HCT116 (cell line): ENCODE measurements at regions not wholly inside any gene's neighbourhood (a gene's known extent, or its start where the extent isn't known, plus 50 kb on each side); places are given as distances from the start of the nearest gene placed in this dataset.

Experiments used
- ATAC-seq: fragments of 200-7000 bp; cut with Tn5 transposase; 2 replicates; pipeline ENCODE4 v1.9.1; 2020; ENCODE audit warnings: mild to moderate bottlenecking, moderate library complexity
- BruUV-seq: library from RNA; stranded (reverse); fragments of 400-500 nt; replicated peaks from 2 replicates; lab custom pipeline; 2021; lab: Mats Ljungman, UMichigan
- CTCF ChIA-PET: fragments of 300-600 bp; sonication (Branson Sonifier 250); formaldehyde crosslinking; loops from one replicate; lab custom pipeline; 2021; ENCODE audit warnings: antibody characterized with exemption; lab: Charles Lee
- POLR2A ChIA-PET: fragments of 300-600, 350-600 bp; sonication (Branson Sonifier 250); formaldehyde crosslinking; loops from one replicate; lab custom pipeline; 2021; ENCODE audit warnings: antibody characterized with exemption; lab: Charles Lee
- RAD21 ChIA-PET, 2 experiments: fragments of 300-600 bp; sonication (Branson Sonifier 250); formaldehyde crosslinking; loops; one replicate each; lab custom pipeline; 2023; ENCODE audit warnings: low total read pairs in 2 of 2; ENCODE audit not compliant: uncharacterized antibody in 2 of 2, unreplicated experiment in 2 of 2, low non-redundant PET in 1 of 2; lab: Charles Lee
- DNase-seq: peaks from one replicate; pipeline ENCODE4 v3.0.0-alpha.2; 2010; ENCODE audit warnings: low read depth, low spot score
- H2AFZ ChIP-seq: fragments of 200-600 bp; shearing (Covaris generic), sonication (generic); 2 replicates; pipeline ENCODE4 v1.6.1; 2017; ENCODE audit warnings: low read depth, mixed run types, mixed read lengths, antibody characterized with exemption, low read length; ENCODE audit not compliant: poor library complexity, severe bottlenecking
- H3K27ac ChIP-seq: 2 replicates; pipeline ENCODE4 v1.5.1; 2012; ENCODE audit warnings: low read depth, low read length
- H3K27me3 ChIP-seq: fragments of 200-600 bp; sonication (generic); 2 replicates; pipeline ENCODE4 v1.6.1; 2016; ENCODE audit warnings: mixed run types, low read length, mixed read lengths; ENCODE audit not compliant: insufficient read depth
- H3K36me3 ChIP-seq, 2 experiments: fragments of 200-500 bp in 1 of 2; fragments of 200-600 bp in 1 of 2; sonication (Bioruptor generic) in 1 of 2; sonication (generic) in 1 of 2; 2 replicates each; pipeline versions ENCODE4 v1.5.1 to v1.6.1; 2014 to 2016; ENCODE audit warnings: low read length in 2 of 2, inconsistent platforms in 1 of 2, mixed read lengths in 1 of 2, mixed run types in 1 of 2; ENCODE audit not compliant: insufficient read depth in 2 of 2, control insufficient read depth in 1 of 2
- H3K4me1 ChIP-seq, 2 experiments: fragments of 200-600 bp in 1 of 2; sonication (generic) in 1 of 2; 2 replicates each; pipeline versions ENCODE4 v1.5.1 to v1.6.1; 2012 to 2017; ENCODE audit warnings: low read length in 2 of 2, inconsistent platforms in 1 of 2, mild to moderate bottlenecking in 1 of 2, mixed read lengths in 1 of 2, mixed run types in 1 of 2, moderate library complexity in 1 of 2; ENCODE audit not compliant: insufficient read depth in 2 of 2, control insufficient read depth in 1 of 2
- H3K4me2 ChIP-seq: fragments of 200-600 bp; sonication (generic); 2 replicates; pipeline ENCODE4 v1.6.1; 2017; ENCODE audit warnings: mixed run types, low read length, mixed read lengths
- H3K4me3 ChIP-seq, 2 experiments: fragments of 200-600 bp in 1 of 2; sonication (generic) in 1 of 2; replicated peaks in 1 of 2; 2 replicates each; pipeline ENCODE4 v1.5.1; 2011 to 2016; ENCODE audit warnings: low read length in 2 of 2, control low read depth in 1 of 2, low read depth in 1 of 2, mild to moderate bottlenecking in 1 of 2, mixed read lengths in 1 of 2, mixed run types in 1 of 2
- H3K79me2 ChIP-seq: fragments of 200-600 bp; sonication (generic); 2 replicates; pipeline ENCODE4 v1.6.1; 2017; ENCODE audit warnings: mild to moderate bottlenecking, mixed run types, low read length, moderate library complexity, mixed read lengths; ENCODE audit not compliant: insufficient read depth
- H3K9ac ChIP-seq: fragments of 200-600 bp; sonication (generic); 2 replicates; pipeline ENCODE4 v1.6.1; 2016; ENCODE audit warnings: low read length, mixed read lengths
- H3K9me2 ChIP-seq: fragments of 200-600 bp; sonication (generic), shearing (Covaris generic); 2 replicates; pipeline ENCODE4 v1.6.1; 2017; ENCODE audit warnings: mixed run types, mild to moderate bottlenecking, moderate library complexity; ENCODE audit not compliant: insufficient read depth
- H3K9me3 ChIP-seq, 2 experiments: fragments of 200-500 bp in 1 of 2; fragments of 200-600 bp in 1 of 2; sonication (Bioruptor generic) in 1 of 2; sonication (generic) in 1 of 2; 2 replicates each; pipeline ENCODE4 v1.6.1; 2014 to 2017; ENCODE audit warnings: low read length in 2 of 2, mixed read lengths in 2 of 2, inconsistent platforms in 1 of 2, low read depth in 1 of 2, mild to moderate bottlenecking in 1 of 2, mixed run types in 1 of 2, moderate library complexity in 1 of 2; ENCODE audit not compliant: control insufficient read depth in 1 of 2, insufficient read depth in 1 of 2
- H4K20me1 ChIP-seq: fragments of 200-600 bp; sonication (generic), shearing (Covaris generic); 2 replicates; pipeline ENCODE4 v1.6.1; 2017; ENCODE audit warnings: mixed run types, mild to moderate bottlenecking, moderate library complexity; ENCODE audit not compliant: insufficient read depth
- CBX3 ChIP-seq: IDR thresholded peaks from 2 replicates; pipeline ENCODE4 v1.6.1; 2012; ENCODE audit warnings: low read depth
- CEBPB ChIP-seq: IDR thresholded peaks from 2 replicates; pipeline ENCODE4 v1.6.1; 2012; ENCODE audit warnings: low read depth
- CTCF ChIP-seq, 3 experiments: fragments of 200-600 bp in 1 of 3; sonication (generic) in 1 of 3; IDR thresholded peaks in 2 of 3; conservative IDR thresholded peaks in 1 of 3; 2 replicates each; pipeline ENCODE4 v1.5.1; 2012 to 2017; ENCODE audit warnings: low read depth in 2 of 3, low read length in 2 of 3, antibody characterized with exemption in 1 of 3, borderline replicate concordance in 1 of 3, control low read depth in 1 of 3, mild to moderate bottlenecking in 1 of 3, mixed read lengths in 1 of 3, mixed run types in 1 of 3, moderate library complexity in 1 of 3; ENCODE audit not compliant: insufficient read depth in 1 of 3
- EGR1 ChIP-seq: IDR thresholded peaks from 2 replicates; pipeline ENCODE4 v1.6.1; 2012; ENCODE audit warnings: low read depth
- ELF1 ChIP-seq: IDR thresholded peaks from 2 replicates; pipeline ENCODE4 v1.6.1; 2012; ENCODE audit warnings: low read depth, borderline replicate concordance
- EZH2 ChIP-seq: fragments of 200-600 bp; sonication (generic); IDR thresholded peaks from 2 replicates; pipeline ENCODE4 v1.6.1; 2017; ENCODE audit warnings: antibody characterized with exemption, mixed run types
- EZH2phosphoT487 ChIP-seq: fragments of 200-600 bp; IDR thresholded peaks from 2 replicates; pipeline ENCODE4 v1.6.1; 2018; ENCODE audit warnings: antibody characterized with exemption, borderline replicate concordance
- POLR2AphosphoS5 ChIP-seq: IDR thresholded peaks from 2 replicates; pipeline ENCODE4 v1.6.1; 2011; ENCODE audit warnings: mild to moderate bottlenecking, low read depth, low read length, moderate library complexity
- RAD21 ChIP-seq: IDR thresholded peaks from 2 replicates; pipeline ENCODE4 v1.6.1; 2012; ENCODE audit warnings: low read depth, mild to moderate bottlenecking
- REST ChIP-seq: IDR thresholded peaks from 2 replicates; pipeline ENCODE4 v1.6.1; 2012; ENCODE audit warnings: low read depth
- SIN3A ChIP-seq: IDR thresholded peaks from 2 replicates; pipeline ENCODE4 v1.6.1; 2012; ENCODE audit warnings: low read depth
- SP1 ChIP-seq: IDR thresholded peaks from 2 replicates; pipeline ENCODE4 v1.6.1; 2012; ENCODE audit warnings: low read depth
- ZNF274 ChIP-seq: fragments of 200-500 bp; sonication (Bioruptor generic); IDR thresholded peaks from 2 replicates; pipeline ENCODE4 v1.6.1; 2014; ENCODE audit warnings: mild to moderate bottlenecking, low read depth, low read length, inconsistent platforms
- intact Hi-C: fragments of 100-400 bp; cut with micrococcal nuclease; formaldehyde crosslinking; loops from 2 replicates; pipeline ENCODE4 v1.10.0; 2022
- TF ChIP-seq, protein P1 (sequence below): IDR thresholded peaks from 2 replicates; pipeline ENCODE4 v1.6.1; 2012

GRCh38 chr4:13918110-13918509, 290.6 kb upstream of the BOD1L1 start:
- BruUV-seq, result no TSS peak
- DNase-seq, result no peak
- no peaks in the 10 kb centered on the region for H3K79me2 ChIP-seq
- no peak overlapping the region for H3K27ac ChIP-seq
- H3K9me2 ChIP-seq, result no peaks in the 10 kb centered on the region
- no peaks in the 10 kb centered on the region for H3K36me3 ChIP-seq
- no peak overlapping the region for H3K4me2 ChIP-seq
- CTCF ChIA-PET, result no interaction called here
- no peak overlapping the region for H3K4me3 ChIP-seq
- no peak for ATAC-seq
- TF ChIP-seq CBX3, result no peak
- TF ChIP-seq RAD21, result no peak
- TF ChIP-seq EZH2, result no peak
- TF ChIP-seq POLR2AphosphoS5, result no peak
- TF ChIP-seq REST, result no peak
- TF ChIP-seq ELF1, result no peak
- no peak for TF ChIP-seq CEBPB
- no peak for TF ChIP-seq SP1
- TF ChIP-seq ZNF274, result no peak
- TF ChIP-seq, protein P1, sequence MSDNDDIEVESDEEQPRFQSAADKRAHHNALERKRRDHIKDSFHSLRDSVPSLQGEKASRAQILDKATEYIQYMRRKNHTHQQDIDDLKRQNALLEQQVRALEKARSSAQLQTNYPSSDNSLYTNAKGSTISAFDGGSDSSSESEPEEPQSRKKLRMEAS, result no peak
- TF ChIP-seq EGR1, result no peak
- TF ChIP-seq SIN3A, result no peak
- no peak for TF ChIP-seq EZH2phosphoT487
- TF ChIP-seq CTCF (IDR thresholded peaks at IDR 0.05 in 2 of 3, conservative IDR thresholded peaks at IDR 0.05 in 1 of 3; ENCODE audit: borderline replicate concordance in 1 of 3, insufficient read depth in 1 of 3, low read depth in 2 of 3, low read length in 2 of 3), result no peak
- H3K27me3 ChIP-seq, result no peaks in the 10 kb centered on the region
- H3K9ac ChIP-seq, result no peak overlapping the region
- H3K4me1 ChIP-seq, result peaks cover 0 to 12% of the 10 kb centered on the region in 2 experiments; a peak in 1 of 4 replicates
- H3K9me3 ChIP-seq, result no peaks in the 10 kb centered on the region; a peak in 1 of 4 replicates
- RAD21 ChIA-PET, result no interaction called here
- POLR2A ChIA-PET, result no interaction called here
- no peak overlapping the region for H2AFZ ChIP-seq
- intact Hi-C loops, result no loop called here
- no peaks in the 10 kb centered on the region for H4K20me1 ChIP-seq
